Trophoblast cell (in vitro differentiated cells and primary cell): ENCODE measurements at regions not wholly inside any gene's neighbourhood (a gene's known extent, or its start where the extent isn't known, plus 50 kb on each side); places are given as distances from the start of the nearest gene placed in this dataset.

Experiments used
- DNase-seq, 2 donors: peaks; one replicate each; pipeline ENCODE4 v3.0.0-alpha.2; 2016
- H2AFZ ChIP-seq: 2 replicates; pipeline ENCODE4 v1.6.1; 2013; ENCODE audit warnings: low read length, moderate library complexity, mild to moderate bottlenecking; ENCODE audit not compliant: insufficient read depth, poor library complexity
- H2AK5ac ChIP-seq: 2 replicates; pipeline ENCODE4 v1.6.1; 2013; ENCODE audit warnings: mild to moderate bottlenecking, low read length
- H2BK120ac ChIP-seq: 2 replicates; pipeline ENCODE4 v1.6.1; 2013; ENCODE audit warnings: low read length, mild to moderate bottlenecking, moderate library complexity; ENCODE audit not compliant: insufficient read depth, poor library complexity
- H2BK12ac ChIP-seq: 2 replicates; pipeline ENCODE4 v1.6.1; 2013; ENCODE audit warnings: mild to moderate bottlenecking, low read length, moderate library complexity
- H2BK5ac ChIP-seq: 2 replicates; pipeline ENCODE4 v1.6.1; 2013; ENCODE audit warnings: low read length, low read depth, moderate library complexity, mild to moderate bottlenecking; ENCODE audit not compliant: poor library complexity
- H3K14ac ChIP-seq: 2 replicates; pipeline ENCODE4 v1.6.1; 2013; ENCODE audit warnings: mild to moderate bottlenecking, low read length
- H3K18ac ChIP-seq: 2 replicates; pipeline ENCODE4 v1.6.1; 2013; ENCODE audit warnings: mild to moderate bottlenecking, low read length
- H3K23ac ChIP-seq: 2 replicates; pipeline ENCODE4 v1.6.1; 2013; ENCODE audit warnings: low read length
- H3K27ac ChIP-seq: 2 replicates; pipeline ENCODE4 v1.5.1; 2013; ENCODE audit warnings: low read depth, mild to moderate bottlenecking, inconsistent platforms, low read length, moderate library complexity
- H3K27me3 ChIP-seq: 2 replicates; pipeline ENCODE4 v1.6.1; 2013; ENCODE audit warnings: inconsistent platforms, mild to moderate bottlenecking, low read length, moderate library complexity; ENCODE audit not compliant: insufficient read depth
- H3K36me3 ChIP-seq, 2 experiments: 1 replicate in 1 of 2; 2 replicates in 1 of 2; pipeline ENCODE4 v1.6.1; 2013; ENCODE audit warnings: low read length in 2 of 2, mild to moderate bottlenecking in 2 of 2, moderate library complexity in 1 of 2; ENCODE audit not compliant: insufficient read depth in 2 of 2, control insufficient read depth in 1 of 2
- H3K4ac ChIP-seq: 2 replicates; pipeline ENCODE4 v1.6.1; 2013; ENCODE audit warnings: low read depth, mild to moderate bottlenecking, low read length, moderate library complexity
- H3K4me1 ChIP-seq, 2 experiments: 1 replicate in 1 of 2; 2 replicates in 1 of 2; pipeline ENCODE4 v1.6.1; 2013; ENCODE audit warnings: low read length in 2 of 2, mild to moderate bottlenecking in 2 of 2, moderate library complexity in 1 of 2; ENCODE audit not compliant: insufficient read depth in 2 of 2, control insufficient read depth in 1 of 2
- H3K4me2 ChIP-seq: 2 replicates; pipeline ENCODE4 v1.6.1; 2013; ENCODE audit warnings: inconsistent platforms, mild to moderate bottlenecking, low read length, moderate library complexity
- H3K4me3 ChIP-seq: 2 replicates; pipeline ENCODE4 v1.5.1; 2013; ENCODE audit warnings: mild to moderate bottlenecking, low read depth, low read length, inconsistent platforms
- H3K79me1 ChIP-seq: one replicate; pipeline ENCODE4 v1.6.1; 2013; ENCODE audit warnings: low read length
- H3K79me2 ChIP-seq: 2 replicates; pipeline ENCODE4 v1.6.1; 2013; ENCODE audit warnings: low read length, mild to moderate bottlenecking; ENCODE audit not compliant: control insufficient read depth, insufficient read depth, poor library complexity
- H3K9ac ChIP-seq: 2 replicates; pipeline ENCODE4 v1.6.1; 2013; ENCODE audit warnings: mild to moderate bottlenecking, low read length
- H3K9me3 ChIP-seq: 2 replicates; pipeline ENCODE4 v1.6.1; 2013; ENCODE audit warnings: low read depth, mild to moderate bottlenecking, control low read depth, inconsistent platforms, low read length; ENCODE audit not compliant: insufficient read depth
- H4K12ac ChIP-seq: 2 replicates; pipeline ENCODE4 v1.6.1; 2013; ENCODE audit warnings: low read depth, mild to moderate bottlenecking, low read length, moderate library complexity
- H4K8ac ChIP-seq: 2 replicates; pipeline ENCODE4 v1.6.1; 2013; ENCODE audit warnings: low read depth, mild to moderate bottlenecking, low read length, moderate library complexity
- H4K91ac ChIP-seq: one replicate; pipeline ENCODE4 v1.6.1; 2013; ENCODE audit warnings: low read depth, mild to moderate bottlenecking, low read length, moderate library complexity
- WGBS: extraction: QIAGEN DNeasy Blood & Tissue Kit; methylation state at CpG from one replicate; pipeline ENCODE4 v1.1.7; 2013; ENCODE audit warnings: missing lambda C conversion rate; ENCODE audit not compliant: insufficient read length, insufficient coverage; ENCODE audit errors: extremely low coverage; 5-methylcytosine and 5-hydroxymethylcytosine counted together

DNA sequence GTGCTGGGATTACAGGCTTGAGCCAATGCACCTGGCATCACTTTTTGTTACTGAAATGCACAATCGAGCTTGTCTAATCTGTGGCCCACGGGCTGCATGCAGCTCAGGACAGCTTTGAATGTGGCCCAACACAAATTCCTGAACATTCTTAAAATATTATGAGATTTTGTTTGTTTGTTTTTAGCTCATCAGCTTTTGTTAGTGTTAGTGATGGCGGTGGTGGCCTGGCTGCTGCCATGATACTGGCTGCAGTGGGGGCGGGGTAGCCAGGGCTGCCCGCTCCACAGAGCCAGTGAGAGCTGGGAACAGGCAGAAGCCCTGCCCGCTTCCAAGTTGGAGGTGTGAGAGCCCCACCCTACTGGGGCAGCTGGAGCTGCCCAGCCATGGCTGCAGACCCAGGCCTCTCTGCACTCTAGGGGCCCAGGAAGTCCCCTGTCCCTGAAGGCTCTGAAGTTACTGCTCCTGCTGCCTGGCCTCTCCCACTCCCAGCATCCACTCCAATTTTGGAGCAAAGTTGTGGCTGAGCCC, 76.6 kb upstream of the SHB start:
- Histone ChIP-seq H4K91ac (no peak overlapping the region), H2BK12ac (no peak overlapping the region), H3K4ac (no peak overlapping the region), H3K4me1 (peaks cover 4 to 13% of the 10 kb centered on the region in 2 experiments), H4K12ac (no peak overlapping the region), H2BK120ac (no peak overlapping the region), H3K18ac (no peak overlapping the region), H3K23ac (no peak overlapping the region), H3K79me1 (no peaks in the 10 kb centered on the region), H3K4me3 (no peak overlapping the region), H2AK5ac (no peak overlapping the region), H2AFZ (no peak overlapping the region), H3K9me3 (peaks cover 2% of the 10 kb centered on the region), H3K79me2 (no peaks in the 10 kb centered on the region), H2BK5ac (no peak overlapping the region), H3K27me3 (no peaks in the 10 kb centered on the region), H3K4me2 (no peak overlapping the region), H3K9ac (no peak overlapping the region), H4K8ac (no peak overlapping the region), H3K36me3 (no peaks in the 10 kb centered on the region), H3K27ac (no peak overlapping the region), H3K14ac (no peak overlapping the region)
- peak; percentile 25 to 70 for DNase-seq
- no CpG with 5 or more reads among the region's 6 CpGs for WGBS

DNA sequence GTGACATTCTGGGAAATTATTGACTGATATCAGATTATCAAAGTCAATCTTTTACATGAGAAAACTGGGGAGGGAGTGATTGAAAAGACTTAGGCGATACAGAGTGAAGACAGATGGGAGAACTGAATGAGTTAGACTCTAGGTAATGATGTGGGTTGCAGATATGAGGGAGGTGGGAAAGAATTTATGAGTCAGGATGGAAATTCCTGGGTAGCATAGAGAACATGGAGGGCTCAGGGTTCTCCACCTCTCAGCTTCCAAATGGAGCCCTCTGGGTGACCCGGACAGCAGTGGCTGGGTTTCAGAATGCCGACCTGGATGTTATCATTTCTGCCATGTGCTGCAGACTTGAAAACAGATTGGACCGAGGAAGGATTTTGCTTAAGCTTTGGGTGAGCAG, 75.4 kb upstream of the SHB start:
- Histone ChIP-seq H3K9me3 (peaks cover 2% of the 10 kb centered on the region), H3K4me1 (peaks cover 4 to 13% of the 10 kb centered on the region in 2 experiments), H3K79me1 (no peaks in the 10 kb centered on the region), H4K8ac (no peak overlapping the region), H3K4me3 (no peak overlapping the region), H3K4ac (no peak overlapping the region), H2AK5ac (no peak overlapping the region), H3K79me2 (no peaks in the 10 kb centered on the region), H2BK12ac (no peak overlapping the region), H3K36me3 (no peaks in the 10 kb centered on the region), H4K91ac (no peak overlapping the region), H4K12ac (no peak overlapping the region), H3K27me3 (no peaks in the 10 kb centered on the region), H2BK5ac (no peak overlapping the region), H3K27ac (no peak overlapping the region), H3K18ac (no peak overlapping the region), H3K4me2 (no peak overlapping the region), H3K14ac (no peak overlapping the region), H3K23ac (no peak overlapping the region), H2AFZ (no peak overlapping the region), H2BK120ac (no peak overlapping the region), H3K9ac (no peak overlapping the region)
- DNase-seq = peak in 1 of 2 donors; percentile 26
- no CpG with 5 or more reads among the region's 4 CpGs for WGBS

DNA sequence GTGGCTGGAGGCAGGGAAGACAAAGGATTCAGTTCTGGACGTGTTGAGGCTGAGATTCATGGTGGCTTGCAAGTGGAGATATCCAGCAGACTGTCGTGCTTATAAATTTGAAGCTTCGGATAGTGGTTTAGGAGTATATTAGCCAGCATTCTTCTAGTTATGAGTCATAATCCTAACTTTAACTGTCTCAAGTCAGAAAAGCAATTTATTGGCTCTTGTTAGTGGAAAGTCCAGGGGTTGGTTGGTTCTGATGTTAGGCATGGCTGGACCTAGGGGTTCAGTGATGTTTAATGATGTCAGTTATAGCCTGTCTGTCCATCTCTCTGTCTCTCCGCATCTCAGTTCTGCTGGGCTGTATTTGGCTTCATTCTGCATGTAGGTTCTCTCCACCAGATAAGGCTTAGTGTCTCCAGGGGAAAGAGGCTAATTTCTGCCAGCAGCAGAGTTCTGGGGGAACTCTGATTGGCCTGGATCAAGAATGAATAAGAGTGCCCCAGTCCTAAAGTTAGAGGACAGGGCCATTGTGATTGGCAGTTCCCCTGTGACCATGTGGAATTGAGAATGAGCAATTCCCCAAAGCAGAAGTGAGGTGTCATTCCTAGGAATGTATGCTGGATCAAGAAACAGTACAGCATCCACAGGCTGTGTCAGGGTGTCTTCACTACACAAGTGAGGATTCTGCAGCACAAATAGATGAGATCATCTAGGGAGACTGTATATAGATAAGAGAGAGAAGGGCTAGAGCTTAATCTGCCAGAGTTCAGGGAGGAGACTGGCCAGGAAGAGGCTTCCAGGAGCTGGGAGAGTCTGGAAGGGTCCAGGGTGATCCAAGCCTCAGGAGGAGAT, 72.9 kb upstream of the SHB start:
- H4K91ac ChIP-seq = no peak overlapping the region
- DNase-seq = peak in 1 of 2 donors; percentile 10
- H3K4me2 ChIP-seq = no peak overlapping the region
- no peak overlapping the region for H3K4ac ChIP-seq
- H2BK120ac ChIP-seq = no peak overlapping the region
- no peak overlapping the region for H2AK5ac ChIP-seq
- no CpG with 5 or more reads among the region's 4 CpGs for WGBS
- H3K27me3 ChIP-seq = no peaks in the 10 kb centered on the region
- peaks cover 2% of the 10 kb centered on the region for H3K9me3 ChIP-seq
- no peak overlapping the region for H4K8ac ChIP-seq
- H2BK5ac ChIP-seq = no peak overlapping the region
- no peak overlapping the region for H3K27ac ChIP-seq
- H3K23ac ChIP-seq = no peak overlapping the region
- H3K4me1 ChIP-seq = peaks cover 11 to 20% of the 10 kb centered on the region in 2 experiments
- no peak overlapping the region for H4K12ac ChIP-seq
- no peaks in the 10 kb centered on the region for H3K36me3 ChIP-seq
- H3K9ac ChIP-seq = no peak overlapping the region
- no peaks in the 10 kb centered on the region for H3K79me2 ChIP-seq
- H3K4me3 ChIP-seq = no peak overlapping the region
- H3K18ac ChIP-seq = no peak overlapping the region
- H3K79me1 ChIP-seq = no peaks in the 10 kb centered on the region
- no peak overlapping the region for H2AFZ ChIP-seq
- no peak overlapping the region for H2BK12ac ChIP-seq
- H3K14ac ChIP-seq = no peak overlapping the region

DNA sequence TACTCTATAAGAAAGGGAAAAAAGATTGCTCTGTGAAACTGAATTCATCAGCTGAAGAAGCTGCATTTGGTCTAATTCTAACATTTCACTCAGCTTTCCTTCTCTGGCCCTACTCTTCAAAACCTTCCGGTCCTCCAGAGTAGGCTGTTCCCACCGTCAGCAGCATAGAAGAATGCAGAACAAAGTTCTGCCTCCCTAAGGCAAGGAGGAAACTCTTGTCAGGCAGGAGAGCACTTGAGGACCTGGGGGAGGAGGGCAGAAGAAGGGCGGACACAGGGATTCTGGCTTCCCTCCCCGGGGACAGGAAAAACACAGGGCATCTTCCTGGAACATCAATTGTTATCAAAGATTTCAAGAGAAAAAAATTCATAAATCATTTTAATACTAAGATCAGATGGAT, 69.2 kb upstream of the SHB start:
- no peak overlapping the region for H3K4me3 ChIP-seq
- no peak overlapping the region for H2AK5ac ChIP-seq
- no peak overlapping the region for H2AFZ ChIP-seq
- no peak overlapping the region for H3K23ac ChIP-seq
- no CpG with 5 or more reads among the region's 4 CpGs for WGBS
- H2BK12ac ChIP-seq = no peak overlapping the region
- no peaks in the 10 kb centered on the region for H3K79me1 ChIP-seq
- no peak overlapping the region for H3K4ac ChIP-seq
- H3K4me2 ChIP-seq = peak overlapping the region; percentile 6
- H2BK5ac ChIP-seq = no peak overlapping the region
- no peak overlapping the region for H3K9ac ChIP-seq
- no peak overlapping the region for H3K18ac ChIP-seq
- no peak overlapping the region for H2BK120ac ChIP-seq
- no peak overlapping the region for H4K12ac ChIP-seq
- no peaks in the 10 kb centered on the region for H3K79me2 ChIP-seq
- no peaks in the 10 kb centered on the region for H3K36me3 ChIP-seq
- H3K14ac ChIP-seq = no peak overlapping the region
- H3K9me3 ChIP-seq = no peaks in the 10 kb centered on the region
- H4K91ac ChIP-seq = no peak overlapping the region
- no peak overlapping the region for H4K8ac ChIP-seq
- H3K27ac ChIP-seq = no peak overlapping the region
- no peak for DNase-seq
- peaks cover 11 to 13% of the 10 kb centered on the region in 2 experiments for H3K4me1 ChIP-seq
- no peaks in the 10 kb centered on the region for H3K27me3 ChIP-seq
